Suprapubic skin (tissue), 4 donors: ENCODE measurements at regions not wholly inside any gene's neighbourhood (a gene's known extent, or its start where the extent isn't known, plus 50 kb on each side); places are given as distances from the start of the nearest gene placed in this dataset.
"Not testable (repeated sequence)": the region's sequence is repeated elsewhere in the genome, so short reads cannot be mapped to it uniquely, and the experiment has no call there.

Experiments used
- EP300 ChIP-seq: sonication (generic); formaldehyde crosslinking; IDR thresholded peaks from one replicate; pipeline ENCODE4 v1.6.1; 2017; ENCODE audit warnings: antibody characterized with exemption
- POLR2A ChIP-seq, 2 donors: fragments of 450-650 bp; IDR thresholded peaks; one replicate each; pipeline ENCODE4 v1.6.1; 2017; ENCODE audit warnings: antibody characterized with exemption in 2 of 2, mild to moderate bottlenecking in 2 of 2, moderate library complexity in 2 of 2
- POLR2AphosphoS5 ChIP-seq, 3 donors: sonication (generic); formaldehyde crosslinking; IDR thresholded peaks; one replicate each; pipeline ENCODE4 v1.6.1; 2017; ENCODE audit warnings: antibody characterized with exemption in 3 of 3
- TF ChIP-seq, protein P1 (sequence below), 2 donors: fragments of 200-600 bp in 1 of 2; fragments of 450-650 bp in 1 of 2; sonication (generic) in 1 of 2; IDR thresholded peaks; one replicate each; pipeline ENCODE4 v1.5.1; 2016 to 2019; ENCODE audit warnings: antibody characterized with exemption in 2 of 2, mild to moderate bottlenecking in 1 of 2, moderate library complexity in 1 of 2

DNA sequence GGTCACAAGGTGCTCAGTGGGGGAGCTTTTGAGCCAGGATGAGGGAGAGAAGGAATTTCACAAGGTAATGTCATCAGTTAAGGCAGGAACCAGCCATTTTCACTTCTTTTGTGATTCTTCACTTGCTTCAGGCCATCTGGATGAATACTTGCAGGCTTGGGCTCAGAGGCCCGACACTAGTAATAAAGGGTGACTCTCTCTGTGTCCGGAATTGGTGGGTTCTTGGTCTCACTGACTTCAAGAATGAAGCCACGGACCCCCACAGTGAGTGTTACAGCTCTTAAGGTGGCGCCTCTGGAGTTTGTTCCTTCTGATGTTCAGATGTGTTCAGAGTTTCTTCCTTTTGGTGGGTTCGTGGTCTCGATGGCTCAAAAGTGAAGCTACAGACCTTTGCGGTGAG lies 131.8 kb upstream of the RXFP2 start:
- TF ChIP-seq EP300; POLR2A (IDR thresholded peaks at IDR 0.05); POLR2AphosphoS5 (IDR thresholded peaks at IDR 0.05): not testable (repeated sequence)
- TF ChIP-seq, protein P1, sequence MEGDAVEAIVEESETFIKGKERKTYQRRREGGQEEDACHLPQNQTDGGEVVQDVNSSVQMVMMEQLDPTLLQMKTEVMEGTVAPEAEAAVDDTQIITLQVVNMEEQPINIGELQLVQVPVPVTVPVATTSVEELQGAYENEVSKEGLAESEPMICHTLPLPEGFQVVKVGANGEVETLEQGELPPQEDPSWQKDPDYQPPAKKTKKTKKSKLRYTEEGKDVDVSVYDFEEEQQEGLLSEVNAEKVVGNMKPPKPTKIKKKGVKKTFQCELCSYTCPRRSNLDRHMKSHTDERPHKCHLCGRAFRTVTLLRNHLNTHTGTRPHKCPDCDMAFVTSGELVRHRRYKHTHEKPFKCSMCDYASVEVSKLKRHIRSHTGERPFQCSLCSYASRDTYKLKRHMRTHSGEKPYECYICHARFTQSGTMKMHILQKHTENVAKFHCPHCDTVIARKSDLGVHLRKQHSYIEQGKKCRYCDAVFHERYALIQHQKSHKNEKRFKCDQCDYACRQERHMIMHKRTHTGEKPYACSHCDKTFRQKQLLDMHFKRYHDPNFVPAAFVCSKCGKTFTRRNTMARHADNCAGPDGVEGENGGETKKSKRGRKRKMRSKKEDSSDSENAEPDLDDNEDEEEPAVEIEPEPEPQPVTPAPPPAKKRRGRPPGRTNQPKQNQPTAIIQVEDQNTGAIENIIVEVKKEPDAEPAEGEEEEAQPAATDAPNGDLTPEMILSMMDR (IDR thresholded peaks at IDR 0.05) = not testable (repeated sequence)
